Activated CD8-positive, alpha-beta T cell treated with anti-CD3 and anti-CD28 coated beads for 36 hours (primary cell): ENCODE measurements at regions not wholly inside any gene's neighbourhood (a gene's known extent, or its start where the extent isn't known, plus 50 kb on each side); places are given as distances from the start of the nearest gene placed in this dataset.

Experiments used
- ATAC-seq: fragments of 200-7000 bp; cut with Tn5 transposase; one replicate; pipeline ENCODE4 v1.10.0; 2021; ENCODE audit warnings: mild to moderate bottlenecking, moderate library complexity
- CTCF ChIA-PET: fragments of 350-600 bp; sonication (Branson Sonifier 250); formaldehyde crosslinking; loops from one replicate; lab custom pipeline; 2021; ENCODE audit warnings: antibody characterized with exemption; lab: Charles Lee
- POLR2A ChIA-PET: fragments of 350-600 bp; sonication (Branson Sonifier 250); formaldehyde crosslinking; loops from one replicate; lab custom pipeline; 2021; ENCODE audit warnings: antibody characterized with exemption; lab: Charles Lee
- DNase-seq: peaks from one replicate; pipeline ENCODE4 v3.0.0-alpha.2; 2020
- H3K27ac Mint-ChIP-seq: one replicate; pipeline ENCODE4 v1.8.0; 2021; ENCODE audit warnings: mild to moderate bottlenecking, mixed read lengths
- H3K27me3 Mint-ChIP-seq: one replicate; pipeline ENCODE4 v1.8.0; 2021; ENCODE audit warnings: mixed read lengths
- H3K36me3 Mint-ChIP-seq: one replicate; pipeline ENCODE4 v1.8.0; 2021; ENCODE audit warnings: low read depth, mixed read lengths
- H3K4me1 Mint-ChIP-seq: one replicate; pipeline ENCODE4 v1.8.0; 2021; ENCODE audit warnings: low read depth, mixed read lengths
- H3K4me3 Mint-ChIP-seq: one replicate; pipeline ENCODE4 v1.8.0; 2021; ENCODE audit warnings: mild to moderate bottlenecking, moderate library complexity, mixed read lengths
- H3K9me3 Mint-ChIP-seq: one replicate; pipeline ENCODE4 v1.8.0; 2021; ENCODE audit warnings: mixed read lengths
- intact Hi-C: fragments of 100-400 bp; cut with micrococcal nuclease; formaldehyde crosslinking; loops from one replicate; pipeline ENCODE4 v1.10.0; 2022
- TF ChIP-seq, protein P1 (sequence below): fragments of 200-600 bp; IDR thresholded peaks from one replicate; pipeline ENCODE4 v1.8.0; 2022; ENCODE audit warnings: antibody characterized with exemption, mild to moderate bottlenecking

DNA sequence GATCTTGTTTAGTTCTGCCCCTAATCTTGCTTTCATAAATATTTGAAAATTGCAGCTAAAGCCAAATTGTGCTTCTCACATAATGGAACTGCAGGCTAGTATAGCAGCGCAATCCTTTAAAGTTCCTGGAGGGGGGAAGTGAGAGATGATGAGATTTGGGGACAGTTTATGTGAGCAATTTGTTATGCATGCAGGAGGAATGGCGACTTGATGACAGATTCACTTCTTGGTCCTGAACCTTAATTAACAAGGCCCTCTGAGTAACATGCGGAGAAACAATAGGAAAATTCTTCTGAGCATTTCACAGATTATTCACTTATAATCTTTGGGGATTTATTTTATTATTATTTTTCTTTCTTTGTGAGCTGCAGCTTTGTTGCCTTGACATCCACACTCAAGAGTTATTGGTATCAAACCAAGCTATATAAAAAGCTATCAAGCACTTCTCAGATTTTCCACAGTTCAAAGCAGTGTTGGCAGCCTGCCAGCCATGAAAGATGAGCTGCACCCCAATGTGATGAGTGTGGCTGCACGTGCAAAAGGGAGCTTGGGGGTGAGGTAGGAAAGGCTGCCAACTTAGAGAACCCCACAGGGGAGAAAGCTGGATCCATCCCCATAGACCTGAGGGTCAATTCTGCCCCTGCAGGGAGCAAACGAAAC, 1662.2 kb upstream of the FLRT2 start:
- Mint-ChIP-seq H3K4me1 (no peaks in the 10 kb centered on the region), H3K27ac (no peak overlapping the region), H3K4me3 (no peak overlapping the region), H3K27me3 (no peaks in the 10 kb centered on the region), H3K9me3 (peaks cover 8% of the 10 kb centered on the region), H3K36me3 (no peaks in the 10 kb centered on the region)
- DNase-seq: no peak
- ChIA-PET CTCF (no interaction called here), POLR2A (no interaction called here)
- ATAC-seq: no peak
- intact Hi-C loops: no loop called here
- TF ChIP-seq, protein P1, sequence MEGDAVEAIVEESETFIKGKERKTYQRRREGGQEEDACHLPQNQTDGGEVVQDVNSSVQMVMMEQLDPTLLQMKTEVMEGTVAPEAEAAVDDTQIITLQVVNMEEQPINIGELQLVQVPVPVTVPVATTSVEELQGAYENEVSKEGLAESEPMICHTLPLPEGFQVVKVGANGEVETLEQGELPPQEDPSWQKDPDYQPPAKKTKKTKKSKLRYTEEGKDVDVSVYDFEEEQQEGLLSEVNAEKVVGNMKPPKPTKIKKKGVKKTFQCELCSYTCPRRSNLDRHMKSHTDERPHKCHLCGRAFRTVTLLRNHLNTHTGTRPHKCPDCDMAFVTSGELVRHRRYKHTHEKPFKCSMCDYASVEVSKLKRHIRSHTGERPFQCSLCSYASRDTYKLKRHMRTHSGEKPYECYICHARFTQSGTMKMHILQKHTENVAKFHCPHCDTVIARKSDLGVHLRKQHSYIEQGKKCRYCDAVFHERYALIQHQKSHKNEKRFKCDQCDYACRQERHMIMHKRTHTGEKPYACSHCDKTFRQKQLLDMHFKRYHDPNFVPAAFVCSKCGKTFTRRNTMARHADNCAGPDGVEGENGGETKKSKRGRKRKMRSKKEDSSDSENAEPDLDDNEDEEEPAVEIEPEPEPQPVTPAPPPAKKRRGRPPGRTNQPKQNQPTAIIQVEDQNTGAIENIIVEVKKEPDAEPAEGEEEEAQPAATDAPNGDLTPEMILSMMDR: no peak

GRCh38 chr14:83870546-83871270, 1659.2 kb upstream of the FLRT2 start:
- no peak overlapping the region for H3K27ac Mint-ChIP-seq
- no peaks in the 10 kb centered on the region for H3K4me1 Mint-ChIP-seq
- DNase-seq (no peak), ATAC-seq (no peak)
- H3K9me3 Mint-ChIP-seq: peaks cover 12% of the 10 kb centered on the region
- TF ChIP-seq, protein P1: no peak
- POLR2A ChIA-PET: no interaction called here
- intact Hi-C loops: no loop called here
- H3K36me3 Mint-ChIP-seq: no peaks in the 10 kb centered on the region
- CTCF ChIA-PET: no interaction called here
- H3K4me3 Mint-ChIP-seq: no peak overlapping the region
- H3K27me3 Mint-ChIP-seq: no peaks in the 10 kb centered on the region

DNA sequence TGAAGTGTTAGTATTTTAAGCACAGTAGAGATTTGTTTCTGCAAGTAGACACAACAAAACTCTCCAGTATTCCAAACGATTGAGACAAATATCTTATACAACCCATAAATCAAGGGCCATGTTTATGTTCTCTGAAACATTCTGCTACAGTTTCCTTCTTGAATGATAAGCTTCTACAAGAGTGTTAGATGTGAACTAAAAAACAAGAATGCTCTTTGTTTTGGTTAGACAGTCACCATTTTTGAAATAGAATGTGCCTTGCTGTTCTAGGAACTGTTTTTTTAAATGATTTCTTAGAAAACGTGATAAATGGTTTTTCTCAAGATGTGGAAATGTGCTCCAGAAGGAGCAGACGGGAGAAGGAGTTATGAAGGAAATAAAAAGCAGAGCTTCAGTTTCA, 1656.3 kb upstream of the FLRT2 start:
- no peak for ATAC-seq
- POLR2A ChIA-PET: no interaction called here
- no peak overlapping the region for H3K4me3 Mint-ChIP-seq
- TF ChIP-seq, protein P1: no peak
- CTCF ChIA-PET: no interaction called here
- no peak overlapping the region for H3K27ac Mint-ChIP-seq
- no peak for DNase-seq
- no peaks in the 10 kb centered on the region for H3K36me3 Mint-ChIP-seq
- no peaks in the 10 kb centered on the region for H3K27me3 Mint-ChIP-seq
- no peaks in the 10 kb centered on the region for H3K4me1 Mint-ChIP-seq
- intact Hi-C loops: no loop called here
- H3K9me3 Mint-ChIP-seq: peaks cover 11% of the 10 kb centered on the region

DNA sequence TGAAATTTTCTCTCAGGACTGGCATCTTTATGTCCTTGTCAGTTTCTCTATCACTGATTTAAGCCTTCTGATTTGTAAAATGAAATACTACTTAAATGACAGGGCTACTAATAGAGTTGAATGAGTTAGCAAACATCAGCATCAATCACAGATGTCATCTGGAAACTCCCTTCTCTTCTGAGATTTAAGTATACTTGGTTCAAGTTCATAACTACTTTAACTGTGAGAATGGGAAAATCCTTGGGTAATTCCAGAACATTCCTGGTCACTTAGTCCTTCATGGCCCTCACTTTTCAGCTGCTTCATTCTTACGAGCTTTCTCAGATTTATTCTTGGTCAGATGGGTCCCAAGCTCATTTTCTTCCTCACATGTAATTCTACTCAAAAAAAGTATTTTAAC, 1655.3 kb upstream of the FLRT2 start:
- Mint-ChIP-seq H3K4me1 (no peaks in the 10 kb centered on the region), H3K4me3 (no peak overlapping the region), H3K27ac (no peak overlapping the region), H3K27me3 (no peaks in the 10 kb centered on the region), H3K36me3 (no peaks in the 10 kb centered on the region), H3K9me3 (peaks cover 9% of the 10 kb centered on the region)
- no peak for DNase-seq
- ChIA-PET CTCF (no interaction called here), POLR2A (no interaction called here)
- intact Hi-C loops: no loop called here
- TF ChIP-seq, protein P1: no peak
- no peak for ATAC-seq

GRCh38 chr14:83883732-83884131, 1646.2 kb upstream of the FLRT2 start:
- POLR2A ChIA-PET: no interaction called here
- TF ChIP-seq, protein P1: no peak
- DNase-seq (no peak), ATAC-seq (no peak)
- CTCF ChIA-PET: no interaction called here
- peaks cover 8% of the 10 kb centered on the region for H3K9me3 Mint-ChIP-seq
- intact Hi-C loops: no loop called here
- no peak overlapping the region for H3K4me3 Mint-ChIP-seq
- no peaks in the 10 kb centered on the region for H3K27me3 Mint-ChIP-seq
- no peaks in the 10 kb centered on the region for H3K36me3 Mint-ChIP-seq
- H3K27ac Mint-ChIP-seq: no peak overlapping the region
- H3K4me1 Mint-ChIP-seq: no peaks in the 10 kb centered on the region
